ENCODE measurements at regions not wholly inside any gene's neighbourhood (a gene's known extent, or its start where the extent isn't known, plus 50 kb on each side); places are given as distances from the start of the nearest gene placed in this dataset.

DNA sequence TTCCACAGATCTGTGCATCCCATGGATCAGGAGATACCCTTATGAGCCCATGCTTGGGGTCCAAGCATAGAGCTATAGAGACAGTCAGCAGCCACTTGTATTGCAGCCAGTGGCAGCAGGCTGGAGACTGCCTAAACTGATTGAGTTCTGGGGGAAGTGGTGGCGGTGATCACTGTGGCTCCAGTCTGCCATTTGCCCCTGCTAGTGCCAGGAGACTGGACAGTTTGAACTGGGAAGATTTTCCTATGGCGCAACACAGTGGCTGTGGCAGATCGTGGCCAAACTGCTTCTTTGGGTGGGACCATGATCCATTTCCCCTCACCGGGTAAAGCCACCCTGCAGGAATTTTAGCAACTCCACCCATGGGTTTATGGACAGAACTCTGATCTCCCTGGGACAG lies 679.7 kb upstream of the SEMA3D start:
- TF ChIP-seq, protein P1, sequence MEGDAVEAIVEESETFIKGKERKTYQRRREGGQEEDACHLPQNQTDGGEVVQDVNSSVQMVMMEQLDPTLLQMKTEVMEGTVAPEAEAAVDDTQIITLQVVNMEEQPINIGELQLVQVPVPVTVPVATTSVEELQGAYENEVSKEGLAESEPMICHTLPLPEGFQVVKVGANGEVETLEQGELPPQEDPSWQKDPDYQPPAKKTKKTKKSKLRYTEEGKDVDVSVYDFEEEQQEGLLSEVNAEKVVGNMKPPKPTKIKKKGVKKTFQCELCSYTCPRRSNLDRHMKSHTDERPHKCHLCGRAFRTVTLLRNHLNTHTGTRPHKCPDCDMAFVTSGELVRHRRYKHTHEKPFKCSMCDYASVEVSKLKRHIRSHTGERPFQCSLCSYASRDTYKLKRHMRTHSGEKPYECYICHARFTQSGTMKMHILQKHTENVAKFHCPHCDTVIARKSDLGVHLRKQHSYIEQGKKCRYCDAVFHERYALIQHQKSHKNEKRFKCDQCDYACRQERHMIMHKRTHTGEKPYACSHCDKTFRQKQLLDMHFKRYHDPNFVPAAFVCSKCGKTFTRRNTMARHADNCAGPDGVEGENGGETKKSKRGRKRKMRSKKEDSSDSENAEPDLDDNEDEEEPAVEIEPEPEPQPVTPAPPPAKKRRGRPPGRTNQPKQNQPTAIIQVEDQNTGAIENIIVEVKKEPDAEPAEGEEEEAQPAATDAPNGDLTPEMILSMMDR (IDR thresholded peaks at IDR 0.05): no peak
- TF ChIP-seq EZH2 (IDR thresholded peaks at IDR 0.05; ENCODE audit: borderline replicate concordance, insufficient read depth, low read depth, low read length, poor library complexity, severe bottlenecking): no peak
